SK-N-SH (cell line): ENCODE measurements at regions not wholly inside any gene's neighbourhood (a gene's known extent, or its start where the extent isn't known, plus 50 kb on each side); places are given as distances from the start of the nearest gene placed in this dataset.

ENCODE experiments used
- CTCF ChIP-seq: fragments of 200-600 bp; sonication (generic); IDR thresholded peaks from 2 replicates; pipeline ENCODE4 v1.6.1; 2017; ENCODE audit warnings: antibody characterized with exemption, mild to moderate bottlenecking, moderate library complexity
- EP300 ChIP-seq, 2 experiments: IDR thresholded peaks; 2 replicates each; pipeline versions ENCODE4 v1.4.0 to v1.6.1; 2012; ENCODE audit warnings: borderline replicate concordance in 1 of 2, low read depth in 1 of 2, low read length in 1 of 2
- EZH2phosphoT487 ChIP-seq: fragments of 200-600 bp; sonication (generic); IDR thresholded peaks from 2 replicates; pipeline ENCODE4 v1.6.1; 2017; ENCODE audit warnings: low read depth, mixed run types, mild to moderate bottlenecking, antibody characterized with exemption, moderate library complexity, borderline replicate concordance
- MAX ChIP-seq: IDR thresholded peaks from 2 replicates; pipeline ENCODE4 v1.4.0; 2012; ENCODE audit warnings: low read depth
- POLR2AphosphoS5 ChIP-seq: IDR thresholded peaks from 2 replicates; pipeline ENCODE4 v1.6.1; 2012; ENCODE audit warnings: low read depth, low read length
- RFX5 ChIP-seq: IDR thresholded peaks from 2 replicates; pipeline ENCODE4 v1.6.1; 2012; ENCODE audit warnings: mild to moderate bottlenecking, improper control_type of control experiment, low read length
- USF1 ChIP-seq: IDR thresholded peaks from 2 replicates; pipeline ENCODE4 v1.4.0; 2012; ENCODE audit warnings: low read depth, borderline replicate concordance

- no peak for TF ChIP-seq CTCF
- no peak for TF ChIP-seq MAX
- TF ChIP-seq RFX5, result no peak
- no peak for TF ChIP-seq USF1
- no peak for TF ChIP-seq POLR2AphosphoS5
- no peak for TF ChIP-seq EP300 (IDR thresholded peaks at IDR 0.05; ENCODE audit: borderline replicate concordance in 1 of 2, low read depth in 1 of 2, low read length in 1 of 2)
- TF ChIP-seq EZH2phosphoT487, result no peak
Measured at GRCh38 chr17:51387582-51387981, 127.2 kb downstream of the UTP18 start.
